ENCODE measurements at regions not wholly inside any gene's neighbourhood (a gene's known extent, or its start where the extent isn't known, plus 50 kb on each side); places are given as distances from the start of the nearest gene placed in this dataset.

GRCh38 chr17:11023639-11024479, 186.0 kb upstream of the PIRT start:
- DNase-seq = no peak
- no peaks in the 10 kb centered on the region for H3K4me1 Mint-ChIP-seq
- ChIA-PET CTCF (no interaction called here), POLR2A (no interaction called here)
- no peak for ATAC-seq (ENCODE audit: low read depth)
- intact Hi-C loops (cut with micrococcal nuclease) = no loop called here
- TF ChIP-seq CTCF (IDR thresholded peaks at IDR 0.05) = no peak
- no peaks in the 10 kb centered on the region for H3K27me3 Mint-ChIP-seq
- H3K9me3 Mint-ChIP-seq = no peaks in the 10 kb centered on the region
- H3K36me3 Mint-ChIP-seq (ENCODE audit: low read depth) = no peaks in the 10 kb centered on the region
- no peak overlapping the region for H3K4me3 Mint-ChIP-seq
- H3K27ac Mint-ChIP-seq = no peak overlapping the region

GRCh38 chr17:11006530-11006929, 168.6 kb upstream of the PIRT start:
- ATAC-seq (ENCODE audit: low read depth) (no peak), DNase-seq (no peak)
- Mint-ChIP-seq H3K9me3 (no peaks in the 10 kb centered on the region), H3K4me3 (no peak overlapping the region), H3K36me3 (ENCODE audit: low read depth) (no peaks in the 10 kb centered on the region), H3K27ac (no peak overlapping the region), H3K4me1 (no peaks in the 10 kb centered on the region), H3K27me3 (no peaks in the 10 kb centered on the region)
- intact Hi-C loops (cut with micrococcal nuclease) = no loop called here
- ChIA-PET CTCF (no interaction called here), POLR2A (no interaction called here)
- TF ChIP-seq CTCF (IDR thresholded peaks at IDR 0.05) = no peak

DNA sequence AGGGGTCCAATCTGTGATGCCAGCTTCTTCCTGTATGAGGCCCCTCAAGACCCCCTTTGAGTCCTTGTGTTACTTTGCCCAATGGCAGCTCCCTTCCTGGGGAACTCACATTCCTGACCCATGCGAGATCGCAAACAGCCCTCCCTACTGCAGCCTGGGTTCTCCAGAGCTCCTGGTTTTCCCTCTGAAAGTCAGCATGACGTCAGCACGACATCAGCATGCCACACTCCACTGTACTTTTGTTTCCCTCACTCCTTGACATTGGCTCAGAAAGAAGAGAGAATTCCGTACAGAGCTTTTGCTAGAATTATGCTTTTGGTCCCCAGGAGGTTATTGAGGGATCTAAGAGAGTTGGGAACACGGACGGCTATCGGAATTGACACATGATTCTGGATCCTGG, 168.1 kb upstream of the PIRT start:
- CTCF ChIA-PET = no interaction called here
- Mint-ChIP-seq H3K27ac (no peak overlapping the region), H3K27me3 (no peaks in the 10 kb centered on the region), H3K9me3 (no peaks in the 10 kb centered on the region), H3K4me3 (no peak overlapping the region), H3K36me3 (ENCODE audit: low read depth) (no peaks in the 10 kb centered on the region), H3K4me1 (no peaks in the 10 kb centered on the region)
- no peak for TF ChIP-seq CTCF (IDR thresholded peaks at IDR 0.05)
- intact Hi-C loops (cut with micrococcal nuclease) = no loop called here
- DNase-seq (no peak), ATAC-seq (ENCODE audit: low read depth) (no peak)
- POLR2A ChIA-PET = interaction anchor here (0.7 kb wide), 1 partner anchor 111 kb away, joined by 5 read pairs; no protein-coding TSS in a partner anchor

DNA sequence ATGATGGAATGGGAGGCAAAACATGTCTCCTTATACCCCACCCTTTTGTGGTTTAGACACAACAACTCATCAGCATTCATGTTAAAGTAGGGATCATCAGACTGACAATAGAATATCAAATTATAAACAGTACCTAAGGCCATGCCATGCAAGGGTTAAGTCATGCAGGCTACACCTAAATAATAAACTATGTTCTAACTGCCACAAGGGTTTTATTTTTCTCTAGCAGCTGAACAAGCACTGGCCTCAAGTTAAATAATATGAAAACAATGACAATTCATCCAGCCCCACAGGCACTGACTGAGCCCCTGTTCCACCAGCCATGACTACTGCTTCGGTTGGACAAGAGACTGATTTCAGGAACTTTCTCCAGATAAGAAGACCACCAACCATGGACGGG, 164.5 kb upstream of the PIRT start:
- Mint-ChIP-seq H3K36me3 (ENCODE audit: low read depth) (no peaks in the 10 kb centered on the region), H3K27ac (no peak overlapping the region), H3K27me3 (no peaks in the 10 kb centered on the region), H3K4me3 (no peak overlapping the region), H3K4me1 (no peaks in the 10 kb centered on the region), H3K9me3 (no peaks in the 10 kb centered on the region)
- no peak for DNase-seq
- no peak for TF ChIP-seq CTCF (IDR thresholded peaks at IDR 0.05)
- ATAC-seq (ENCODE audit: low read depth) = no peak
- POLR2A ChIA-PET = no interaction called here
- intact Hi-C loops (cut with micrococcal nuclease) = no loop called here
- CTCF ChIA-PET = no interaction called here

- ATAC-seq (ENCODE audit: low read depth) (no peak), DNase-seq (no peak)
- TF ChIP-seq CTCF (IDR thresholded peaks at IDR 0.05) = no peak
- CTCF ChIA-PET = no interaction called here
- no peaks in the 10 kb centered on the region for H3K36me3 Mint-ChIP-seq (ENCODE audit: low read depth)
- H3K27me3 Mint-ChIP-seq = no peaks in the 10 kb centered on the region
- H3K4me1 Mint-ChIP-seq = no peaks in the 10 kb centered on the region
- intact Hi-C loops (cut with micrococcal nuclease) = no loop called here
- no peak overlapping the region for H3K4me3 Mint-ChIP-seq
- H3K27ac Mint-ChIP-seq = no peak overlapping the region
- no peaks in the 10 kb centered on the region for H3K9me3 Mint-ChIP-seq
- POLR2A ChIA-PET = no interaction called here
Observed at GRCh38 chr17:11001651-11002050, 163.8 kb upstream of the PIRT start.

All from activated B cell treated with CpG ODN at 0.5 μM for 24 hours (primary cell).